Calu3 (cell line): ENCODE measurements at regions not wholly inside any gene's neighbourhood (a gene's known extent, or its start where the extent isn't known, plus 50 kb on each side); places are given as distances from the start of the nearest gene placed in this dataset.

ENCODE experiments used
- BruUV-seq: library from RNA; stranded (reverse); fragments of 400-500 nt; replicated peaks from 2 replicates; lab custom pipeline; 2021; lab: Mats Ljungman, UMichigan
- CTCF ChIA-PET: fragments of 300-600 bp; sonication (Branson Sonifier 250); formaldehyde crosslinking; loops from one replicate; lab custom pipeline; 2022; ENCODE audit warnings: antibody characterized with exemption; lab: Charles Lee
- DNase-seq: peaks from one replicate; pipeline ENCODE4 v3.0.0; 2022
- H3K27ac Mint-ChIP-seq: one replicate; pipeline ENCODE4 v1.8.0; 2022; ENCODE audit warnings: mixed read lengths; ENCODE audit not compliant: unreplicated experiment
- H3K27me3 Mint-ChIP-seq: one replicate; pipeline ENCODE4 v1.8.0; 2022; ENCODE audit warnings: mixed read lengths; ENCODE audit not compliant: unreplicated experiment
- H3K36me3 Mint-ChIP-seq: one replicate; pipeline ENCODE4 v1.8.0; 2022; ENCODE audit warnings: mild to moderate bottlenecking, moderate library complexity, mixed read lengths; ENCODE audit not compliant: insufficient read depth, unreplicated experiment
- H3K4me1 Mint-ChIP-seq: one replicate; pipeline ENCODE4 v1.8.0; 2022; ENCODE audit warnings: mild to moderate bottlenecking, low read depth, mixed read lengths; ENCODE audit not compliant: unreplicated experiment
- H3K4me3 Mint-ChIP-seq: one replicate; pipeline ENCODE4 v1.8.0; 2022; ENCODE audit warnings: mild to moderate bottlenecking, low read depth, moderate library complexity, mixed read lengths; ENCODE audit not compliant: unreplicated experiment
- H3K9me3 Mint-ChIP-seq: one replicate; pipeline ENCODE4 v1.8.0; 2022; ENCODE audit warnings: low read depth, mixed read lengths; ENCODE audit not compliant: unreplicated experiment
- intact Hi-C: fragments of 100-400 bp; cut with micrococcal nuclease; formaldehyde crosslinking; loops from one replicate; pipeline ENCODE4 v1.10.0; 2022; ENCODE audit not compliant: unreplicated experiment
- TF ChIP-seq, protein P1 (sequence below): fragments of 200-600 bp; IDR thresholded peaks from one replicate; pipeline ENCODE4 v1.8.0; 2022; ENCODE audit warnings: antibody characterized with exemption; ENCODE audit not compliant: unreplicated experiment

DNA sequence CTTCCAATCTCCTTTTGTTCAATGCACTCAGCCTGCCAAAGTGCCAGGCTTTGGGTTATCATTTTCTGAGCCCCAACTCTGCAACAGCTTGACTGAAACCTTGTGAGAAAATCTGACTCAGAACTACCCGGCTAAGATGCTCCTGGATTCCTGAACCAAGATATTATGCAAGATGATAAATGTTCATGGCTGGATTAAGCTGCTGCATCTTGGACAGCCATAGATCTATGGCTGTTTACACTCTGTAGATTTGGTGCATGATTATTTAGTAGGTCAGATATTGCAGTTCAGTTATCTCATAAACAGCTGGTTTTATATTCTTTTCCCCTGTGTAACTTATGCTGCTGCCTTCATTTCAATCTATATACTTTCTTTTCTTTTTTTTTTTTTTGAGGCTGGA is 243.5 kb downstream of the GATA3 start:
- CTCF ChIA-PET, result interaction anchor here (0.7 kb wide), 1 partner anchor 266 kb away, joined by 3 read pairs; no protein-coding TSS in a partner anchor
- Mint-ChIP-seq H3K4me3 (no peak overlapping the region), H3K27ac (no peak overlapping the region), H3K9me3 (no peaks in the 10 kb centered on the region), H3K36me3 (no peaks in the 10 kb centered on the region), H3K27me3 (peaks cover 34% of the 10 kb centered on the region), H3K4me1 (no peaks in the 10 kb centered on the region)
- no TSS peak for BruUV-seq
- intact Hi-C loops, result no loop called here
- DNase-seq, result no peak
- TF ChIP-seq, protein P1, sequence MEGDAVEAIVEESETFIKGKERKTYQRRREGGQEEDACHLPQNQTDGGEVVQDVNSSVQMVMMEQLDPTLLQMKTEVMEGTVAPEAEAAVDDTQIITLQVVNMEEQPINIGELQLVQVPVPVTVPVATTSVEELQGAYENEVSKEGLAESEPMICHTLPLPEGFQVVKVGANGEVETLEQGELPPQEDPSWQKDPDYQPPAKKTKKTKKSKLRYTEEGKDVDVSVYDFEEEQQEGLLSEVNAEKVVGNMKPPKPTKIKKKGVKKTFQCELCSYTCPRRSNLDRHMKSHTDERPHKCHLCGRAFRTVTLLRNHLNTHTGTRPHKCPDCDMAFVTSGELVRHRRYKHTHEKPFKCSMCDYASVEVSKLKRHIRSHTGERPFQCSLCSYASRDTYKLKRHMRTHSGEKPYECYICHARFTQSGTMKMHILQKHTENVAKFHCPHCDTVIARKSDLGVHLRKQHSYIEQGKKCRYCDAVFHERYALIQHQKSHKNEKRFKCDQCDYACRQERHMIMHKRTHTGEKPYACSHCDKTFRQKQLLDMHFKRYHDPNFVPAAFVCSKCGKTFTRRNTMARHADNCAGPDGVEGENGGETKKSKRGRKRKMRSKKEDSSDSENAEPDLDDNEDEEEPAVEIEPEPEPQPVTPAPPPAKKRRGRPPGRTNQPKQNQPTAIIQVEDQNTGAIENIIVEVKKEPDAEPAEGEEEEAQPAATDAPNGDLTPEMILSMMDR, result no peak

DNA sequence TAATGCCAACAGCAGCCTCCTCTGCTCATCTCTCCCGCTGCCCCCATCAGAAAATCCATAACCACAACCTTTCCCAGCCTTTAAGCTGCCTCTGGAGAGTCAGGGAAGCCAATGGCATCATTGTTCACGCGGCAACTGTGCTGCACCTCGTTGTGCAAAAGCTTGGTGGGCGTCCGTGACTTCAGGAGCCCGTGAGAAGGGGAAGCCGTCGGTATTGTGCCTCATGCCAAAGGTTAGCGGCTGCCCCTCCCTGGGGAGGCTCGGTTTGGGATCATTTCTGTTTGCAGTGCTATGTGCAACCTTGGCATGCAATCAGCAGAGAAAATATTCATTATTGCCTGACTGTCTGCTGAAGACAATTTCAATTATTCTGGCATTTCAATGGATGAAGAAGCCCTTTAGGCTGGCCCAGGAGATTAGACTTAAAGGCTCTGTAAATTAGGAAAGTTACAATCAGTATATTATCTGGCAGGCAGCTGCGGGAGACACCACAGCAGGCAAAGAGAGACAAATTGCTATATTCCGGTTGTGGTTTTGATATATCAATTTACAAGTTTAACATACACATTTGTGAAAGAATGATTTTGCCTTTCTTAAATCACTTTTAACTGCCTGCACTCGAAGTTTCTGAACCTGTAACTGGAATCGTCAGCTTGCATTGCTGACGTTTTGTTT is 244.5 kb downstream of the GATA3 start:
- no TSS peak for BruUV-seq
- peaks cover 34% of the 10 kb centered on the region for H3K27me3 Mint-ChIP-seq
- no peak overlapping the region for H3K4me3 Mint-ChIP-seq
- TF ChIP-seq, protein P1, result no peak
- H3K9me3 Mint-ChIP-seq, result no peaks in the 10 kb centered on the region
- H3K4me1 Mint-ChIP-seq, result no peaks in the 10 kb centered on the region
- DNase-seq, result no peak
- CTCF ChIA-PET, result interaction anchor here (0.7 kb wide), 1 partner anchor 267 kb away, joined by 3 read pairs; no protein-coding TSS in a partner anchor
- intact Hi-C loops, result no loop called here
- H3K36me3 Mint-ChIP-seq, result no peaks in the 10 kb centered on the region
- no peak overlapping the region for H3K27ac Mint-ChIP-seq

DNA sequence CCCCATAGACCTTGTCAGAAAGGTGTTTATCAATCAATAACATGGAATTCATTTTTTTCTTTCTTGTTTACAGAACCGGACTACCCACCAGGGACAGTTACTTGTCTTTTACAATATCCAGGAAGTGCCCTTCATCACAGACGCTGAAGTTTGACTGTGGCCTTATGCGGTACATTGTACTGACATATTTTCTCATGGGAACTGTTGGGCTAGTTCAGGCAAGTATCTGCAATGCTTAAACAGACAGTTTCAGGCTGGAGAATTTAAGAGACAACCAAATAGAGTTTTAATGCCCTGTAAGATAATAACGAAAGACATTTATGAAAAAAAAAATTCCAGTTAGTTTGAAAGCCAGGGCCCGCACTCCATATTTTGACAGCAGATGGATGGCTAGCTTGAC is 246.4 kb downstream of the GATA3 start:
- Mint-ChIP-seq H3K36me3 (no peaks in the 10 kb centered on the region), H3K9me3 (no peaks in the 10 kb centered on the region), H3K4me1 (no peaks in the 10 kb centered on the region), H3K27ac (no peak overlapping the region), H3K4me3 (no peak overlapping the region), H3K27me3 (peaks cover 29% of the 10 kb centered on the region)
- CTCF ChIA-PET, result no interaction called here
- TF ChIP-seq, protein P1, result no peak
- intact Hi-C loops, result loop anchor here (10.0 kb wide), 1 partner anchor 246 kb away; the partner anchor contains the start of gene GATA3
- no peak for DNase-seq
- BruUV-seq, result no TSS peak

DNA sequence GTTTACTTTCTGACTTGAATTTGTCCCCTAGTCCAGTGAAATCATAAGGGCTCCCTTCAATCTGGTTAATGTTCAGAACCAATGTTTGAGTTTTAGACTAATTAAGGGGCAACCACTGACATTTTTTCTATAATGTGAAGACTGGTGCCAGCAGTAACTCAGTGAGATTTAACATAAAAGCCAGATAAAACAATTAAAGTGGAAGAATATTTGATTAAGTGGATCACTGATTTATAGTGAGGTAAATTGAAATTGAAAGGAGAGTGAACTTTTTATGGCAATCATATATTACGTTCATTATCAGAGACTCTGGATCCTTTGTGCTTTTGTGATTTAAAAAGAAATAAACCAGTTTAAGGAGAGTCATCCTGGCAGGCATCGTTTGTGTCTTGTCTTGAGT is 246.8 kb downstream of the GATA3 start:
- Mint-ChIP-seq H3K36me3 (no peaks in the 10 kb centered on the region), H3K9me3 (no peaks in the 10 kb centered on the region), H3K27ac (no peak overlapping the region), H3K4me1 (no peaks in the 10 kb centered on the region), H3K4me3 (no peak overlapping the region), H3K27me3 (peaks cover 25% of the 10 kb centered on the region)
- BruUV-seq, result no TSS peak
- intact Hi-C loops, result loop anchor here (10.0 kb wide), 1 partner anchor 247 kb away; the partner anchor contains the start of gene GATA3
- CTCF ChIA-PET, result no interaction called here
- no peak for DNase-seq
- TF ChIP-seq, protein P1, result no peak
